ENCODE measurements at regions not wholly inside any gene's neighbourhood (a gene's known extent, or its start where the extent isn't known, plus 50 kb on each side); places are given as distances from the start of the nearest gene placed in this dataset.

DNA sequence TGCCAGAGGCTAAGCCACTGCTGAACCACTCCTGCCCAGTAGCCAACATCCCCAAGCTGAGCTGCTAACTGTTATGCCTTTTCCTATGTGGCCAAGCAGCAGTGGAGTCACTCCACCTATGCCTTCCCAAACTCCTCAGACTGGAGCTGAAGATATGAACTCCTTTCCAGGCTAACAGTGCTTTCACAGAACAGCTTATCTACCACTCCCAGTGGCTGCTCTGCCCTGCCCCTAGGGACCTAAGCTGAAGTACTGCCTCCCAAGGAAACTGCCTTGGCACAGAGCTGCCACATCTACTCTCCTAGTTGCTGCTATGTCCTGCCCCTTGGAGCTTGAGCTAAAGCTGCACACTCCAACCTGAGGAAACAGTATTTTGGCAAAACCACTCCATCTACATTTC is 275.9 kb downstream of the RBM43 start:
- TF ChIP-seq, protein P1, sequence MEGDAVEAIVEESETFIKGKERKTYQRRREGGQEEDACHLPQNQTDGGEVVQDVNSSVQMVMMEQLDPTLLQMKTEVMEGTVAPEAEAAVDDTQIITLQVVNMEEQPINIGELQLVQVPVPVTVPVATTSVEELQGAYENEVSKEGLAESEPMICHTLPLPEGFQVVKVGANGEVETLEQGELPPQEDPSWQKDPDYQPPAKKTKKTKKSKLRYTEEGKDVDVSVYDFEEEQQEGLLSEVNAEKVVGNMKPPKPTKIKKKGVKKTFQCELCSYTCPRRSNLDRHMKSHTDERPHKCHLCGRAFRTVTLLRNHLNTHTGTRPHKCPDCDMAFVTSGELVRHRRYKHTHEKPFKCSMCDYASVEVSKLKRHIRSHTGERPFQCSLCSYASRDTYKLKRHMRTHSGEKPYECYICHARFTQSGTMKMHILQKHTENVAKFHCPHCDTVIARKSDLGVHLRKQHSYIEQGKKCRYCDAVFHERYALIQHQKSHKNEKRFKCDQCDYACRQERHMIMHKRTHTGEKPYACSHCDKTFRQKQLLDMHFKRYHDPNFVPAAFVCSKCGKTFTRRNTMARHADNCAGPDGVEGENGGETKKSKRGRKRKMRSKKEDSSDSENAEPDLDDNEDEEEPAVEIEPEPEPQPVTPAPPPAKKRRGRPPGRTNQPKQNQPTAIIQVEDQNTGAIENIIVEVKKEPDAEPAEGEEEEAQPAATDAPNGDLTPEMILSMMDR (IDR thresholded peaks at IDR 0.05; ENCODE audit: poor library complexity) = no peak
- TF ChIP-seq EZH2phosphoT487 (IDR thresholded peaks at IDR 0.05; ENCODE audit: low read depth, severe bottlenecking, unreplicated experiment) = no peak
